ENCODE measurements at regions not wholly inside any gene's neighbourhood (a gene's known extent, or its start where the extent isn't known, plus 50 kb on each side); places are given as distances from the start of the nearest gene placed in this dataset.
"Not testable (repeated sequence)": the region's sequence is repeated elsewhere in the genome, so short reads cannot be mapped to it uniquely, and the experiment has no call there.

GRCh38 chr3:145893331-145893730 lies 267.7 kb downstream of the PLOD2 start:
- no peak overlapping the region for H3K4me3 ChIP-seq (ENCODE audit: low read length)
- no peak for DNase-seq (ENCODE audit: low read depth, low spot score)

- H3K4me3 ChIP-seq (ENCODE audit: low read length) = no peak overlapping the region
- DNase-seq (ENCODE audit: low read depth, low spot score) = no peak
Measured at GRCh38 chr3:145898487-145898886, 262.5 kb downstream of the PLOD2 start.

- DNase-seq (ENCODE audit: low read depth, low spot score) = no peak
Measured at GRCh38 chr3:145899241-145899640, 261.7 kb downstream of the PLOD2 start.

GRCh38 chr3:145900056-145900829 lies 260.7 kb downstream of the PLOD2 start:
- DNase-seq (ENCODE audit: low read depth, low spot score) = no peak
- H3K4me3 ChIP-seq (ENCODE audit: low read length) = no peak overlapping the region

More at GRCh38 chr3:145899241-145899640, 261.7 kb downstream of the PLOD2 start:
- no peak overlapping the region for H3K4me3 ChIP-seq (ENCODE audit: low read length)

- DNase-seq (ENCODE audit: low read depth, low spot score) = no peak
- no peak overlapping the region for H3K4me3 ChIP-seq (ENCODE audit: low read length)
Measured at GRCh38 chr3:145902166-145902565, 258.8 kb downstream of the PLOD2 start.

- no peak for DNase-seq (ENCODE audit: low read depth, low spot score)
- no peak overlapping the region for H3K4me3 ChIP-seq (ENCODE audit: low read length)
Measured at GRCh38 chr3:145903472-145904013, 257.4 kb downstream of the PLOD2 start.

- no peak for DNase-seq (ENCODE audit: low read depth, low spot score)
- H3K4me3 ChIP-seq (ENCODE audit: low read length) = no peak overlapping the region
Measured at GRCh38 chr3:145904138-145904537, 256.8 kb downstream of the PLOD2 start.

- no peak for DNase-seq (ENCODE audit: low read depth, low spot score)
- H3K4me3 ChIP-seq (ENCODE audit: low read length) = no peak overlapping the region
Measured at GRCh38 chr3:145906301-145906700, 254.7 kb downstream of the PLOD2 start.

- no peak overlapping the region for H3K4me3 ChIP-seq (ENCODE audit: low read length)
- no peak for DNase-seq (ENCODE audit: low read depth, low spot score)
Measured at GRCh38 chr3:145906755-145907154, 254.2 kb downstream of the PLOD2 start.

- no peak for DNase-seq (ENCODE audit: low read depth, low spot score)
- no peak overlapping the region for H3K4me3 ChIP-seq (ENCODE audit: low read length)
Measured at GRCh38 chr3:145911016-145911415, 250.0 kb downstream of the PLOD2 start.

- peak; percentile 2 for DNase-seq (ENCODE audit: low read depth, low spot score)
- H3K4me3 ChIP-seq (ENCODE audit: low read length) = no peak overlapping the region
Measured at GRCh38 chr3:145915787-145916186, 245.2 kb downstream of the PLOD2 start.

- not testable (repeated sequence) for H3K4me3 ChIP-seq (ENCODE audit: low read length); DNase-seq (ENCODE audit: low read depth, low spot score)
Measured at GRCh38 chr3:145927736-145928135, 233.2 kb downstream of the PLOD2 start.

GRCh38 chr3:145936971-145937370 lies 224.0 kb downstream of the PLOD2 start:
- DNase-seq (ENCODE audit: low read depth, low spot score) = no peak
- H3K4me3 ChIP-seq (ENCODE audit: low read length) = no peak overlapping the region

- H3K4me3 ChIP-seq (ENCODE audit: low read length) = no peak overlapping the region
- no peak for DNase-seq (ENCODE audit: low read depth, low spot score)
Measured at GRCh38 chr3:145939431-145939830, 221.6 kb downstream of the PLOD2 start.

GRCh38 chr3:145942052-145942451 lies 218.9 kb downstream of the PLOD2 start:
- no peak for DNase-seq (ENCODE audit: low read depth, low spot score)
- H3K4me3 ChIP-seq (ENCODE audit: low read length) = no peak overlapping the region

GRCh38 chr3:145943952-145944351 lies 217.0 kb downstream of the PLOD2 start:
- DNase-seq (ENCODE audit: low read depth, low spot score) = no peak
- H3K4me3 ChIP-seq (ENCODE audit: low read length) = no peak overlapping the region

- DNase-seq (ENCODE audit: low read depth, low spot score) = no peak
- H3K4me3 ChIP-seq (ENCODE audit: low read length) = no peak overlapping the region
Measured at GRCh38 chr3:145951441-145951840, 209.5 kb downstream of the PLOD2 start.

- no peak for DNase-seq (ENCODE audit: low read depth, low spot score)
- H3K4me3 ChIP-seq (ENCODE audit: low read length) = no peak overlapping the region
Measured at GRCh38 chr3:145952536-145952935, 208.4 kb downstream of the PLOD2 start.

- no peak for DNase-seq (ENCODE audit: low read depth, low spot score)
- no peak overlapping the region for H3K4me3 ChIP-seq (ENCODE audit: low read length)
Measured at GRCh38 chr3:145953316-145953715, 207.7 kb downstream of the PLOD2 start.

GRCh38 chr3:145959457-145960088 lies 201.4 kb downstream of the PLOD2 start:
- DNase-seq (ENCODE audit: low read depth, low spot score) = no peak
- H3K4me3 ChIP-seq (ENCODE audit: low read length) = no peak overlapping the region

All from Jurkat, Clone E6-1 (cell line).